Neural cell (in vitro differentiated cells): ENCODE measurements at regions not wholly inside any gene's neighbourhood (a gene's known extent, or its start where the extent isn't known, plus 50 kb on each side); places are given as distances from the start of the nearest gene placed in this dataset.

Experiments
- H2AFZ ChIP-seq: fragments of 200-600, 300-800 bp; sonication (generic), shearing (Covaris generic); 2 replicates; pipeline ENCODE4 v1.6.0; 2014; ENCODE audit warnings: low read depth, mild to moderate bottlenecking, antibody characterized with exemption, low read length, moderate library complexity
- H3F3A ChIP-seq: fragments of 200-600 bp; shearing (Covaris generic); 2 replicates; pipeline ENCODE4 v1.6.1; 2016; ENCODE audit warnings: mild to moderate bottlenecking, moderate library complexity, mixed read lengths, antibody characterized with exemption, low read length; ENCODE audit not compliant: insufficient read depth, poor library complexity, severe bottlenecking
- H3K27ac ChIP-seq: fragments of 200-600, 300-800 bp; sonication (generic), shearing (Covaris generic); 2 replicates; pipeline ENCODE4 v1.5.1; 2014; ENCODE audit warnings: mild to moderate bottlenecking, low read length, moderate library complexity
- H3K27me3 ChIP-seq: fragments of 300-800, 200-600 bp; sonication (generic), shearing (Covaris generic); 2 replicates; pipeline ENCODE4 v1.6.0; 2014; ENCODE audit warnings: mild to moderate bottlenecking, low read depth, low read length, moderate library complexity; ENCODE audit not compliant: insufficient read depth
- H3K36me3 ChIP-seq: fragments of 300-800, 200-600 bp; sonication (generic), shearing (Covaris generic); 2 replicates; pipeline ENCODE4 v1.5.1; 2014; ENCODE audit warnings: mild to moderate bottlenecking, antibody characterized with exemption, low read length, moderate library complexity; ENCODE audit not compliant: insufficient read depth
- H3K4me2 ChIP-seq: fragments of 300-800, 200-600 bp; sonication (generic), shearing (Covaris generic); 2 replicates; pipeline ENCODE4 v1.6.0; 2014; ENCODE audit warnings: mild to moderate bottlenecking, low read length
- H3K4me3 ChIP-seq: fragments of 300-800, 200-600 bp; sonication (generic), shearing (Covaris generic); 2 replicates; pipeline ENCODE4 v1.5.1; 2014; ENCODE audit warnings: mild to moderate bottlenecking, low read length, moderate library complexity
- H3K79me2 ChIP-seq: fragments of 200-600 bp; shearing (Covaris generic); replicated peaks from 2 replicates; pipeline ENCODE4 v1.6.0; 2014; ENCODE audit warnings: mild to moderate bottlenecking, low read length, moderate library complexity; ENCODE audit not compliant: insufficient read depth
- H3K9ac ChIP-seq: fragments of 300-800, 200-600 bp; sonication (generic), shearing (Covaris generic); 2 replicates; pipeline ENCODE4 v1.6.1; 2016; ENCODE audit warnings: mild to moderate bottlenecking, low read length, mixed read lengths
- H3K9me2 ChIP-seq: fragments of 200-600 bp; shearing (Covaris generic); 2 replicates; pipeline ENCODE4 v1.6.1; 2016; ENCODE audit warnings: mild to moderate bottlenecking, low read length, mixed read lengths; ENCODE audit not compliant: insufficient read depth
- H3K9me3 ChIP-seq: fragments of 200-600, 300-800 bp; sonication (generic), shearing (Covaris generic); 2 replicates; pipeline ENCODE4 v1.6.1; 2016; ENCODE audit warnings: mild to moderate bottlenecking, mixed run types, low read length, moderate library complexity, mixed read lengths
- H4K20me1 ChIP-seq: fragments of 200-600 bp; shearing (Covaris generic); 2 replicates; pipeline ENCODE4 v1.6.1; 2016; ENCODE audit warnings: mild to moderate bottlenecking, mixed run types; ENCODE audit not compliant: insufficient read depth
- CTCF ChIP-seq: fragments of 450-650 bp; IDR thresholded peaks from 2 replicates; pipeline ENCODE4 v1.5.1; 2014; ENCODE audit warnings: antibody characterized with exemption, mild to moderate bottlenecking, moderate library complexity; ENCODE audit not compliant: poor library complexity, severe bottlenecking
- EP300 ChIP-seq: fragments of 450-650 bp; conservative IDR thresholded peaks from 2 replicates; pipeline ENCODE4 v1.6.1; 2014; ENCODE audit warnings: antibody characterized with exemption, mild to moderate bottlenecking, moderate library complexity; ENCODE audit not compliant: poor library complexity, severe bottlenecking
- EZH2 ChIP-seq: fragments of 200-600, 300-800 bp; shearing (Covaris generic), sonication (generic); IDR thresholded peaks from 2 replicates; pipeline ENCODE4 v1.6.1; 2014; ENCODE audit warnings: antibody characterized with exemption, low read length, borderline replicate concordance, mild to moderate bottlenecking; ENCODE audit not compliant: insufficient read depth, poor library complexity, severe bottlenecking
- MXI1 ChIP-seq: fragments of 450-650 bp; conservative IDR thresholded peaks from 2 replicates; pipeline ENCODE4 v1.6.1; 2014; ENCODE audit warnings: antibody characterized with exemption, mild to moderate bottlenecking; ENCODE audit not compliant: poor library complexity, severe bottlenecking
- POLR2AphosphoS5 ChIP-seq: IDR thresholded peaks from 2 replicates; pipeline ENCODE4 v1.6.1; 2012
- RAD21 ChIP-seq: fragments of 450-650 bp; conservative IDR thresholded peaks from 2 replicates; pipeline ENCODE4 v1.6.1; 2014; ENCODE audit warnings: antibody characterized with exemption, mild to moderate bottlenecking, moderate library complexity
- REST ChIP-seq: IDR thresholded peaks from 2 replicates; pipeline ENCODE4 v1.6.1; 2012; ENCODE audit warnings: borderline replicate concordance
- SMC3 ChIP-seq: fragments of 450-650 bp; conservative IDR thresholded peaks from 2 replicates; pipeline ENCODE4 v1.6.1; 2014; ENCODE audit warnings: antibody characterized with exemption, mild to moderate bottlenecking, moderate library complexity; ENCODE audit not compliant: poor library complexity
- TAF1 ChIP-seq: IDR thresholded peaks from 2 replicates; pipeline ENCODE4 v1.6.1; 2012; ENCODE audit warnings: low read depth

GRCh38 chr21:32918478-32919120, 107.1 kb upstream of the OLIG2 start:
- Histone ChIP-seq H3K79me2 (no peaks in the 10 kb centered on the region), H2AFZ (no peak overlapping the region), H3K36me3 (no peaks in the 10 kb centered on the region), H3K9me3 (no peaks in the 10 kb centered on the region), H3K4me3 (no peak overlapping the region), H3F3A (no peaks in the 10 kb centered on the region), H3K27me3 (no peaks in the 10 kb centered on the region), H3K9me2 (no peaks in the 10 kb centered on the region), H3K4me2 (no peak overlapping the region), H4K20me1 (no peaks in the 10 kb centered on the region), H3K9ac (no peak overlapping the region), H3K27ac (no peak overlapping the region)
- TF ChIP-seq EP300 (no peak), EZH2 (no peak), RAD21 (no peak), CTCF (no peak), TAF1 (no peak), MXI1 (no peak), REST (no peak), SMC3 (no peak), POLR2AphosphoS5 (no peak)

GRCh38 chr21:32920474-32920873, 105.3 kb upstream of the OLIG2 start:
- no peaks in the 10 kb centered on the region for H3F3A ChIP-seq
- no peaks in the 10 kb centered on the region for H3K9me2 ChIP-seq
- no peaks in the 10 kb centered on the region for H3K27me3 ChIP-seq
- H3K4me2 ChIP-seq: no peak overlapping the region
- no peaks in the 10 kb centered on the region for H4K20me1 ChIP-seq
- H3K4me3 ChIP-seq: no peak overlapping the region
- TF ChIP-seq POLR2AphosphoS5: no peak
- no peak for TF ChIP-seq EP300
- no peak for TF ChIP-seq EZH2
- no peak for TF ChIP-seq MXI1
- no peak for TF ChIP-seq CTCF
- TF ChIP-seq SMC3: no peak
- no peak for TF ChIP-seq REST
- TF ChIP-seq RAD21: no peak
- TF ChIP-seq TAF1: no peak
- H3K36me3 ChIP-seq: no peaks in the 10 kb centered on the region
- no peaks in the 10 kb centered on the region for H3K79me2 ChIP-seq
- H2AFZ ChIP-seq: no peak overlapping the region
- H3K9me3 ChIP-seq: no peaks in the 10 kb centered on the region
- H3K27ac ChIP-seq: no peak overlapping the region
- no peak overlapping the region for H3K9ac ChIP-seq
